HG03060 (cell line): ENCODE measurements at regions not wholly inside any gene's neighbourhood (a gene's known extent, or its start where the extent isn't known, plus 50 kb on each side); places are given as distances from the start of the nearest gene placed in this dataset.

Experiments used
- ATAC-seq: cut with Tn5 transposase; IDR thresholded peaks from one replicate; pipeline ENCODE4 v1.9.1; 2021; ENCODE audit warnings: low read depth, moderate number of reproducible peaks; ENCODE audit not compliant: unreplicated experiment

DNA sequence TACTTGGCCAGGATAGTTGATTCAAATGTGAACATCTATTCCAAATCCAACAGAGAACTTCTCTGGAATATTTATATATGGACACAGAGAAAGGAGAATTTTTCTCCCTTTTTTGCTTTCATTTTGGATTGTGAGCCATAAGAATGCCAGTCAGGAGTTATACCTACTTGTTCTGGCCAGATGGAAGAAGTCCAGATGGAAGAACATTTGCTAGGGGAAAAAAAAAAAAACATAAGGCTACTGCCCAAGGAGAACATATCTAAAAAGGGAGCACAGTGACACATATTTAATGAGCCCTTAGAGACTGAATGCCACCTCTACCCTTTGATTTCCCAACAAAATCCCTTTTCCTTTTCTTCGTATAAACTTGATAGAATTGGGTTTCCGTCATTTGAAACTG is 61.7 kb upstream of the PPP2R2B start:
- no peak for ATAC-seq

DNA sequence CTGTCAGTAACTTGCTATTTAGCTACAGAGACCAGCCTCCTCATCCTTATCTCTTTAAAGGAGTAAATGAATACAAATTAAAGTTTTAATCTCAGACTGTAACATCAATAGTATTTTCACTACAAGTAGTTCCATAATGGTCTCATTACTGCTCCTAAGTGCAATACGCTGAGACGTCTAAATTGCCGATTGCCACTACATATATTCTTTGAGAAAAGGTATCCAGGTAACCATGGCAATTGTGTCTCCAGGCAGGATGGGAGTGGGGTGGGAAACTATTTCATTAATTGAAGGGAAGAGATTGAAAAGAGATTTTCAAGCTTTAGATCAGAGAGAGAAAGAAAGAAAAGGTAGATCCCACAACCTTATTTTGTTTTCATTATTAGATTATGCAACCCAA is 65.5 kb upstream of the PPP2R2B start:
- no peak for ATAC-seq

GRCh38 chr5:146944764-146945616 is 66.4 kb upstream of the PPP2R2B start:
- ATAC-seq = no peak

DNA sequence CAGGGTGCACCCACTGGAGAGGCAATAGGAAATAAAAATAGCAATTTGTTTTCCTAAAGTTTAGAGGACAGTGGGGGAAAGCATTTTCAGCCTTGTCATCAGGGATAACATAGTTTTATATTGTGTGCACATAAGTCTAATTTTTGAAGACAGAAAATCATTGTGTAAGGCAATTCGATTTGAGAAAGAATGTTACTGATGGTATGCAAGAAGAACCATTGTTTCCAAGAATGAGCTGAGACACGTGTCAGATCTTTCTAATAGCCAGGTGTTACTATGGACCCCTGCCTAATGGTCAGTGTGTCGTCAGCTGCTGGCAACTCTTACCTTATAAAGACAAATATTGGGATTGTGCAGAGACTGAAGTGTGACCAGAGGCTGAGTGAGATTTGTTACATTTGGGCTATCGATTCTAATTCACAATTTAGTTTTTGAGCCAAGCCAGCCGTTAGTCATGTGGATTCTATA is 67.1 kb upstream of the PPP2R2B start:
- no peak for ATAC-seq

DNA sequence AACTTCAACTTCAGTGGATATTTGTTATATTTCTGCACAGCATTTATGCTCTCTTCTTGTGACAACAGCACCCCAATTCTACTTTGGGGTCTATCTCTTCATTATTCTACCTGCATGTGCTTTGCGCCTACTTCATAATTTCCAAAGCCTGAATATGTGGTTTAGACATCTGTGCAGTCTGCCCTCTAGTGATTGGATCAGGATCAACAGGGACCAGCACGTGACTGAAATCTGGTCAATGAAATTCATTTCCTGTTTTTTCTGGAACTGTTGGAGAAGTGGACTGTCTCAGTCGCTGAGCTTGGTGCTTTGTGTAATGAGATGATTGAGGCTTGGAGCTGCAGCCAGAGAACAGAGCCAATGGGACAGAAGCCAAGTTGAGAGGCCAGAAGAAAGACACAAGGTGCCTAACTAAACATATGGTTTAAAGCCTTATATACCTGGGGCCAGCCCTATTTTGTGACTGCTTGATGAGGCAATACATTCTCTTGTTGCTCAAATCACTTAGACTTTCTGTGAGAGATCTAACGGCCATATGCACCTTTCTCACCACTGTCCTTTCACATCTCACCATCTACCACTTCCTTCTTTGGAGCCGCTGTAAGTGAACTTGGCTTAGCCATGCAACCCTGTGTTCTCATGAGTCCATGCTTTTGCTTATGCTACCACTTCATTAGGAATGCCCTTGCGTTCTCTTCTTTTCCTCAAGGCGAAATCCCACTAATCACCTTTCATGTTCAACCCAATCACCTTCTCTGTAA is 68.8 kb upstream of the PPP2R2B start:
- no peak for ATAC-seq

DNA sequence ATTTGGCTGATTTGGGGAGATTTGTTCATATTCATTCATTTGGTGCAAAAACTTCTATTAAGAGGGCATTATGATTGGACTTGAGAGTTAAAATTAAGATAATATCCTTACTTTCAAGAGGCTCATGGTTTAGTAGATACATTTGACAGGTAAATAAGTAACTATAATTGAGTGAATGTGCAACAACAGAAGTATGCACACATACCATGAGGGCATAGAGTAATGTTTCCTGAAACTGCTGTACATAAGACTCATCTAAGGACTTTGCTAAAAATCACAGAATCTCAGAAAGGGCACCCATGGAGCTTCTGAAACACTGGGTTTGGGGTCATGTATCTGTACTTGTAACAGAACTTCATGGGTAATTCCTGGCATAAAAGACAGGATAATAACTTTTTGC is 70.1 kb upstream of the PPP2R2B start:
- ATAC-seq = no peak

DNA sequence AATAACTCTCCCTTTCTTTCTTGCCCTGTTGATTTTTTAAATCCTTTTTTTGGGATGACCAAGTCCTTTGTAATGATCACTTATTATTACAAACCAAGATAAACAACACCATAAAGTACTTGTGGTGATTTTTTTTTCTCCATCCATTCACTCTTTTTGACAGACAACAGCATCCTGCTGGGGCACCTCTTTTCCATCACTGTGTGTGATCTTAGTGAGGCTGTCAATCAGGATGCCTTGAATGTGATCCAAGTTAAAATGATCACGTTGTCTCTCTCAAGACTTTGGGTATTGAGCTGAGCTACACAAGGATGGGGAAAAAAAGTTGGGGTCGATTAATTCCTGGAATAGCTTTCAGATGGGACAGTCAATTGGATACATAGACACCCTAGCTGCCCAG is 73.6 kb upstream of the PPP2R2B start:
- no peak for ATAC-seq

DNA sequence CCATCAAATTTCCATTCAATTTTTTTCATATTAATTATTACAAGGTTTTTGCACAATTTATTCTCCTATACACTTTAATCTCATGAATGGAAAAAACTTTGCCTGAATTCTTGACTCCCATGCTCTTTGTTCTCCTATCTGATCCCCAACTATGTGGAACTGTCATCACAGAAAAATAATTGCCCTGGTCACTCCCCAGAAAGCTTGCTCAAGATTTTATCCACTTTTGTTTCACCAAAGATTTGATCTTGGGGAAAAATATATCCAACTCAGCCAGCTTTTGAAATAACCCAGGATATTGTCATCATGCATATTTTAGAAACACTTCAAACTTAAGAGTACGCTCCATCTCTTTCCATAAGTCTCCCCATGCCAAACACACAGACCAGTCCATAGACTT is 77.7 kb upstream of the PPP2R2B start:
- ATAC-seq = no peak

- ATAC-seq = no peak
Observed at GRCh38 chr5:146959360-146959759, 80.8 kb upstream of the PPP2R2B start.

GRCh38 chr5:146962801-146963355 is 84.3 kb upstream of the PPP2R2B start:
- ATAC-seq = no peak

DNA sequence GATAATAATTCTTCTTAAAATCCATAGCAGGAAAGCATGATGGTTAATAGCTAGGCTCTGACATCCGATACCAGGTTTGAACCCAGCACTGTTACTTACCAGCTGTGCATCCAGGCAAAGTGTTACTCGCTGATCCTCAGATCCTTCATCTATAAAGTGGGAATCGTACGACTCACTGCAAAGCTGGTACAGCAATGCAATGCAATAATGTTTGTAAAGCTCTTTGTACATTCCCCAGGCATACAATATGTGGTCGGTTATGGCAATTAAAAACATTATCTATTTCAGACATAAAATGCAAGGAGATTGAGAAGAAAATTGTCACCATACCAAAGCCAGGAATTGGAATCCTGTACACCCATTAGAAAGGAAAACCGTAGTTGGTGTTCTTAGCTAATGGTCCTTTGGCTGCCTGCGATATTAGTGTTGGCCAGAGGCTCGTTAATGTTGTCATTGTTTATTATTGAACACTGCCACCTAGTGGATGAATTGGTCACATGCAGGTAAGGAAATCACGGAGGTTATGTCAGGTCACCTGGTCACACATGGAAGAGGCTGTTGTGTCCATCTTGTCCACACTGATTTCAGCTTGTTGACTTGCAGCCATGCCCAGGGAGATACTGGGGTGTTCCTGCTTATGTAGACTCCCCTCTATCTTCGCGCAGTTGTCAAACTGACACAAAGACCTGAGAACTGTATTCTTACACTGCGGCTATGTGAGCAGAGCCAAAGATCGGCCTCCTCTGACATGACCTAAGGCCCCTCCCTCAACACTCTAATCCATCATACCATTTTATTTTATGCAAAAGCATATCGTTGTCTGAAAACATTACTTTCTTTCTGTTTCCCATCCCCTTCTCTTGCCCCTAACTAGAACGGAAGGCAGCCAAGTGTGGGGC is 87.5 kb upstream of the PPP2R2B start:
- ATAC-seq = peak; percentile 83

GRCh38 chr5:146967646-146968045 is 89.1 kb upstream of the PPP2R2B start:
- ATAC-seq = no peak

DNA sequence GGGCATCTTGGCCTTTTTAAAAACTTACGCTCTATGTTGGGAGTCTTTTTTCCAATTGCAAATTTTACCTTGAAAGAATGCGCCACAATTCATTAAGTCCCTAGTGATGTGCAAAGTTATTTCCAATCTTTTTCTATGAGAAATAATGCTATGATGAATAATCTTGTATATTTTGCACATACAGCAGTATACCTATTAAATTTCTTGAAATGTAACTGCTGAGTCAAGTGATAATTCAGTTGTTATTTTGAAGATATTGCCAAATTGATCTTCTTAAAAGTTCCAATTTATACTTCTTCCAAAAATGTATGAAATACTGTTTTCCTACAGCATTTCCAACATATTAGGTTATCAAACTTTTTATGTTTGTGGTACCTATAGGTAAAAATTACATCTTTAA is 92.8 kb upstream of the PPP2R2B start:
- no peak for ATAC-seq

- ATAC-seq = no peak
Observed at GRCh38 chr5:146986469-146986868, 107.9 kb upstream of the PPP2R2B start.

GRCh38 chr5:146993876-146994530 is 115.4 kb upstream of the PPP2R2B start:
- no peak for ATAC-seq

GRCh38 chr5:146995878-146996277 is 117.3 kb upstream of the PPP2R2B start:
- ATAC-seq = no peak

- no peak for ATAC-seq
Observed at GRCh38 chr5:147015405-147015804, 136.8 kb upstream of the PPP2R2B start.

DNA sequence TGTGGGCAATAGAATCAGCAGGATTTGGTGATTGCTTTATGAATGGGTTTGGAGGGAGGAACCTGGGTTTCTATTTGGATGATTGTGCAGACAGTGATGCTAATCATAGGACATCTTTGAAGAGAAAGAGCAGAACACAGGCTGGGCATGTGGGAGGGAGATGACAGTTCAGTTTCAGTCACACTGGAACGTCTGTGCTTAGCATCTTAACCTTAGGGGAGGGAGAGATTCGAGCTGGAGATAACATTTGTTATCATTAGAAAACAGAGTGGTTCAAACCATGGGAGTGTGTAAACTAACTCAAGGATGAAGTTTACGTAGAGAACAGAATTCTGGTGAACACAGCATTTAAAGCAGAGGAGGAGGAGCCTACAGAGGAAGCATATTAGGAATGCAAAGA is 138.6 kb upstream of the PPP2R2B start:
- ATAC-seq = no peak

- no peak for ATAC-seq
Observed at GRCh38 chr5:147017621-147018020, 139.1 kb upstream of the PPP2R2B start.

- no peak for ATAC-seq
Observed at GRCh38 chr5:147018812-147019211, 140.3 kb upstream of the PPP2R2B start.
